H1 (cell line): ENCODE measurements at regions not wholly inside any gene's neighbourhood (a gene's known extent, or its start where the extent isn't known, plus 50 kb on each side); places are given as distances from the start of the nearest gene placed in this dataset.

ENCODE experiments used
- CHD7 ChIP-seq: fragments of 300-600 bp; sonication (generic); IDR thresholded peaks from 2 replicates; pipeline ENCODE4 v1.7.1; 2012; ENCODE audit warnings: low read length, moderate library complexity, mild to moderate bottlenecking, inconsistent platforms; ENCODE audit not compliant: insufficient replicate concordance
- TEAD4 ChIP-seq: IDR thresholded peaks from 2 replicates; pipeline ENCODE4 v1.6.1; 2012; ENCODE audit warnings: low read depth, low read length, inconsistent platforms, mixed read lengths

- TF ChIP-seq CHD7 (no peak), TEAD4 (no peak)
- TF ChIP-seq, all 59 proteins: peak for 0
Measured at GRCh38 chr10:78849731-78850130, 219.0 kb upstream of the ZMIZ1 start (continued).
